CD8-positive, alpha-beta memory T cell (primary cell): ENCODE measurements at regions not wholly inside any gene's neighbourhood (a gene's known extent, or its start where the extent isn't known, plus 50 kb on each side); places are given as distances from the start of the nearest gene placed in this dataset.

Experiments
- CTCF ChIA-PET: fragments of 350-600 bp; sonication (Branson Sonifier 250); formaldehyde crosslinking; loops from one replicate; lab custom pipeline; 2021; ENCODE audit warnings: antibody characterized with exemption; lab: Charles Lee
- POLR2A ChIA-PET: fragments of 350-600 bp; sonication (Branson Sonifier 250); formaldehyde crosslinking; loops from one replicate; lab custom pipeline; 2021; ENCODE audit warnings: antibody characterized with exemption; lab: Charles Lee
- DNase-seq, 5 donors: peaks; one replicate each; pipeline versions ENCODE4 v3.0.0 to v3.0.0-alpha.2; 2020 to 2022; ENCODE audit warnings: mixed read lengths in 1 of 5
- H3K27ac ChIP-seq: one replicate; pipeline ENCODE4 v1.7.0; 2013; ENCODE audit warnings: low read depth, mild to moderate bottlenecking, low read length, moderate library complexity
- H3K27me3 ChIP-seq: 2 replicates; pipeline ENCODE4 v1.7.0; 2013; ENCODE audit warnings: low read length, mild to moderate bottlenecking; ENCODE audit not compliant: insufficient read depth, poor library complexity, severe bottlenecking
- H3K36me3 ChIP-seq: 2 replicates; pipeline ENCODE4 v1.7.0; 2013; ENCODE audit warnings: mild to moderate bottlenecking, low read length, moderate library complexity; ENCODE audit not compliant: insufficient read depth
- H3K4me1 ChIP-seq: 2 replicates; pipeline ENCODE4 v1.7.0; 2013; ENCODE audit warnings: mild to moderate bottlenecking, low read length, moderate library complexity; ENCODE audit not compliant: insufficient read depth
- H3K4me3 ChIP-seq: 2 replicates; pipeline ENCODE4 v1.7.0; 2013; ENCODE audit warnings: mild to moderate bottlenecking, low read length
- H3K9me3 ChIP-seq: 2 replicates; pipeline ENCODE4 v1.7.0; 2013; ENCODE audit warnings: mild to moderate bottlenecking, low read length
- H3K27ac Mint-ChIP-seq, 8 donors: one replicate each; pipeline ENCODE4 v1.8.0; 2020 to 2021; ENCODE audit warnings: mixed read lengths in 8 of 8, mild to moderate bottlenecking in 6 of 8, inconsistent platforms in 3 of 8, moderate library complexity in 3 of 8
- H3K27me3 Mint-ChIP-seq, 2 donors: one replicate each; pipeline ENCODE4 v1.8.0; 2020 to 2021; ENCODE audit warnings: mixed read lengths in 2 of 2, mild to moderate bottlenecking in 1 of 2, moderate library complexity in 1 of 2
- H3K36me3 Mint-ChIP-seq, 3 donors: one replicate each; pipeline ENCODE4 v1.8.0; 2020 to 2021; ENCODE audit warnings: mixed read lengths in 3 of 3, inconsistent platforms in 1 of 3, mild to moderate bottlenecking in 1 of 3
- H3K4me1 Mint-ChIP-seq, 3 donors: one replicate each; pipeline ENCODE4 v1.8.0; 2020 to 2021; ENCODE audit warnings: mixed read lengths in 3 of 3, inconsistent platforms in 1 of 3, mild to moderate bottlenecking in 1 of 3
- H3K4me3 Mint-ChIP-seq, 7 donors: one replicate each; pipeline ENCODE4 v1.8.0; 2020 to 2021; ENCODE audit warnings: mixed read lengths in 7 of 7, mild to moderate bottlenecking in 6 of 7, moderate library complexity in 4 of 7, inconsistent platforms in 2 of 7
- H3K9me3 Mint-ChIP-seq, 5 donors: one replicate each; pipeline ENCODE4 v1.8.0; 2020 to 2022; ENCODE audit warnings: mixed read lengths in 5 of 5, mild to moderate bottlenecking in 3 of 5, moderate library complexity in 2 of 5, inconsistent platforms in 1 of 5

DNA sequence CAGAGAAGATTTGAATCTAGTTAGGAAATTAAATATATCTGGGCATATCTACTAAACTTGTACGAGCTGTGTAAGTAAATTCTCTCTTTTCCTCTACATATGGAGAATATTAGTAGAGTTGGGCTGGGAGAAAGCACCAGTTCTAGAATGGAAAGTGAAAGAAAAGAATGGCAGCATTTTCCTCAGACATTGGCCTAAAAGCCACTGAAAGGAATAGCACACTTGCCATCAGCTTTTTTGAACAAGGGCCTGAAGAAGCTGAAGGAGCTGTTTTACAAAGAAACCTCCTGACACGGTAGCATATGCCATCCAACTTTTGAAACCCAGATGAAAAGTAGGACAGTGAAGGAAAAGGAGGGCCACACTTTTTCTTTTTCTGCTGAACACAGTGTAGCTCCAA, 1563.7 kb upstream of the TENM4 start:
- no peaks in the 10 kb centered on the region for H3K4me1 ChIP-seq
- no peaks in the 10 kb centered on the region for H3K36me3 ChIP-seq
- ChIA-PET POLR2A (no interaction called here), CTCF (no interaction called here)
- H3K27me3 ChIP-seq, result no peaks in the 10 kb centered on the region
- Mint-ChIP-seq H3K4me3 (no peak overlapping the region), H3K9me3 (peaks cover 0 to 17% (median 0%) of the 10 kb centered on the region in 5 donors), H3K27me3 (no peaks in the 10 kb centered on the region), H3K4me1 (no peaks in the 10 kb centered on the region), H3K36me3 (no peaks in the 10 kb centered on the region), H3K27ac (no peak overlapping the region)
- H3K27ac ChIP-seq, result no peak overlapping the region
- no peaks in the 10 kb centered on the region for H3K9me3 ChIP-seq
- DNase-seq, result no peak
- H3K4me3 ChIP-seq, result no peak overlapping the region

DNA sequence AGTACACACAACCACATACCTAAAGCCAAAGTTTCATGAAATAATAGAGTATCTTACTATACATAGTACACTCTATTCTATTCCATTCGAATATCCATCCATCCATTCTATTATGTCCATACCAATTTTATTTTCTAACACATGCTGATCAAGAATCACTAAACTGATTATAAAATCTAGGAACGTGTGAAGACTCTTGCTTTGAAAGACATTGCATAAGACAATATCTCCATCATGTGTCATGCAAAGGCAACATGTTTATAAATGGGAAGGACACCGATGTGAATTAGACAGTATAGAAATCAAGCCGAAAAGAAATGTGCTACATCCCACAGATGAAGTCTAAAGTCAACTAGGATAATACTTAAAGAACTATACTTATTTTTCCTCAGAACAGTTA, 1561.5 kb upstream of the TENM4 start:
- ChIA-PET POLR2A (no interaction called here), CTCF (no interaction called here)
- Histone ChIP-seq H3K36me3 (no peaks in the 10 kb centered on the region), H3K27me3 (no peaks in the 10 kb centered on the region), H3K4me3 (no peak overlapping the region), H3K9me3 (no peaks in the 10 kb centered on the region), H3K27ac (no peak overlapping the region), H3K4me1 (no peaks in the 10 kb centered on the region)
- Mint-ChIP-seq H3K4me3 (no peak overlapping the region), H3K27me3 (no peaks in the 10 kb centered on the region), H3K4me1 (no peaks in the 10 kb centered on the region), H3K36me3 (no peaks in the 10 kb centered on the region), H3K9me3 (peaks cover 0 to 11% (median 0%) of the 10 kb centered on the region in 5 donors), H3K27ac (no peak overlapping the region)
- DNase-seq, result no peak

DNA sequence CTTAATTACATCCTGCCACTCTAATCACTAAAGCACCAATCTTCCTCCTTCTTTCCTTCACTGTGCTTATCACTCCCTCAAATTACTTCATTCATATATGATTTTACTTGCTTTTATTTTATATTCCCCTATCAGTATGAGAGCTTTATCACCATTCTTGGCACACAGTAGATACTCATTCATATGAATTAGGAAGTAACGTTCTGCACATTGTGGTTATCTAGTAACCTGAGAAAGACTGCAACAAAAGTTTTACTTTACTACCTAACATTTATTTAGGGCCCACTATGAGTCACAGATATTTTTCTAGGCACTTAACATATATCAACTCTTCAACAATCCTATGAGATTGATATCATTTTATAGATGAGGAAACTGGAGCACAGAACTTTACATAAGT, 1559.9 kb upstream of the TENM4 start:
- POLR2A ChIA-PET, result no interaction called here
- H3K4me1 Mint-ChIP-seq, result no peaks in the 10 kb centered on the region
- DNase-seq, result no peak
- no peak overlapping the region for H3K4me3 Mint-ChIP-seq
- H3K36me3 Mint-ChIP-seq, result no peaks in the 10 kb centered on the region
- H3K9me3 Mint-ChIP-seq, result peaks cover 0 to 22% (median 0%) of the 10 kb centered on the region in 5 donors
- no peak overlapping the region for H3K27ac ChIP-seq
- H3K4me3 ChIP-seq, result no peak overlapping the region
- no peaks in the 10 kb centered on the region for H3K27me3 ChIP-seq
- no peak overlapping the region for H3K27ac Mint-ChIP-seq
- no peaks in the 10 kb centered on the region for H3K36me3 ChIP-seq
- H3K4me1 ChIP-seq, result no peaks in the 10 kb centered on the region
- H3K9me3 ChIP-seq, result no peaks in the 10 kb centered on the region
- CTCF ChIA-PET, result no interaction called here
- H3K27me3 Mint-ChIP-seq, result no peaks in the 10 kb centered on the region

DNA sequence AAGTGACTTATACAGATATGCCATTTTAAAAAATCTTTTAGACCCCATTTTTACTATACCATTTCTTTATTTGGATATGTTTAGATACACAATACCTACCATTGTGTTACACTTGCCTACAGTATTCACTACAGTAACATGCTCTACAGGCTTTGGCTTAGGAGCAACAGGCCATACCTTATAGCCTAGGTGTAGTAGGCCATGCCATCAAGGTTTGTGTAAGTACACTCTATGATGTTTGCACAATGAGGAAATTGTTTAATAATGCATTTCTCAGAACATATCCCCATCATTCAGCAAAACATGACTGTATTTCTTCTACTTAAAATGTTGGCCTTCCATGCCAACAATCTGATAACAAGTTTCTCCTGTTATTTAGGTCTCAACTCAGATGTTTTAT, 1559.5 kb upstream of the TENM4 start:
- Mint-ChIP-seq H3K4me3 (no peak overlapping the region), H3K27ac (no peak overlapping the region), H3K9me3 (peaks cover 0 to 22% (median 0%) of the 10 kb centered on the region in 5 donors), H3K27me3 (no peaks in the 10 kb centered on the region), H3K36me3 (no peaks in the 10 kb centered on the region), H3K4me1 (no peaks in the 10 kb centered on the region)
- POLR2A ChIA-PET, result no interaction called here
- Histone ChIP-seq H3K9me3 (no peaks in the 10 kb centered on the region), H3K27me3 (no peaks in the 10 kb centered on the region), H3K36me3 (no peaks in the 10 kb centered on the region), H3K4me1 (no peaks in the 10 kb centered on the region), H3K27ac (no peak overlapping the region), H3K4me3 (no peak overlapping the region)
- CTCF ChIA-PET, result no interaction called here
- no peak for DNase-seq

GRCh38 chr11:80995523-80995922, 1554.7 kb upstream of the TENM4 start:
- H3K36me3 Mint-ChIP-seq, result no peaks in the 10 kb centered on the region
- H3K4me1 ChIP-seq, result no peaks in the 10 kb centered on the region
- H3K27me3 ChIP-seq, result no peaks in the 10 kb centered on the region
- H3K27me3 Mint-ChIP-seq, result no peaks in the 10 kb centered on the region
- H3K9me3 Mint-ChIP-seq, result peaks cover 0 to 26% (median 3%) of the 10 kb centered on the region in 5 donors
- H3K27ac ChIP-seq, result no peak overlapping the region
- H3K27ac Mint-ChIP-seq, result no peak overlapping the region
- DNase-seq, result no peak
- no peaks in the 10 kb centered on the region for H3K9me3 ChIP-seq
- H3K4me1 Mint-ChIP-seq, result no peaks in the 10 kb centered on the region
- POLR2A ChIA-PET, result no interaction called here
- H3K36me3 ChIP-seq, result no peaks in the 10 kb centered on the region
- CTCF ChIA-PET, result no interaction called here
- H3K4me3 ChIP-seq, result no peak overlapping the region
- H3K4me3 Mint-ChIP-seq, result no peak overlapping the region

GRCh38 chr11:80993536-80993935, 1552.7 kb upstream of the TENM4 start:
- no peaks in the 10 kb centered on the region for H3K36me3 Mint-ChIP-seq
- no peak overlapping the region for H3K27ac ChIP-seq
- no peak overlapping the region for H3K27ac Mint-ChIP-seq
- no peaks in the 10 kb centered on the region for H3K36me3 ChIP-seq
- ChIA-PET CTCF (no interaction called here), POLR2A (no interaction called here)
- H3K4me3 Mint-ChIP-seq, result no peak overlapping the region
- peaks cover 3 to 30% (median 7%) of the 10 kb centered on the region in 5 donors for H3K9me3 Mint-ChIP-seq
- no peaks in the 10 kb centered on the region for H3K27me3 Mint-ChIP-seq
- H3K27me3 ChIP-seq, result no peaks in the 10 kb centered on the region
- DNase-seq, result no peak
- H3K9me3 ChIP-seq, result no peaks in the 10 kb centered on the region
- H3K4me1 Mint-ChIP-seq, result no peaks in the 10 kb centered on the region
- H3K4me3 ChIP-seq, result no peak overlapping the region
- no peaks in the 10 kb centered on the region for H3K4me1 ChIP-seq

- Histone ChIP-seq H3K9me3 (no peaks in the 10 kb centered on the region), H3K27ac (no peak overlapping the region), H3K36me3 (no peaks in the 10 kb centered on the region), H3K4me1 (no peaks in the 10 kb centered on the region), H3K4me3 (no peak overlapping the region), H3K27me3 (no peaks in the 10 kb centered on the region)
- H3K27me3 Mint-ChIP-seq, result no peaks in the 10 kb centered on the region
- H3K27ac Mint-ChIP-seq, result no peak overlapping the region
- no peaks in the 10 kb centered on the region for H3K36me3 Mint-ChIP-seq
- ChIA-PET POLR2A (no interaction called here), CTCF (no interaction called here)
- H3K9me3 Mint-ChIP-seq, result peaks cover 4 to 27% (median 7%) of the 10 kb centered on the region in 5 donors
- no peaks in the 10 kb centered on the region for H3K4me1 Mint-ChIP-seq
- no peak for DNase-seq
- H3K4me3 Mint-ChIP-seq, result no peak overlapping the region
These were observed 1550.1 kb upstream of the TENM4 start for GRCh38 chr11:80990885-80991284.

GRCh38 chr11:80987171-80987570, 1546.3 kb upstream of the TENM4 start:
- ChIA-PET POLR2A (no interaction called here), CTCF (no interaction called here)
- Mint-ChIP-seq H3K27ac (no peak overlapping the region), H3K4me1 (no peaks in the 10 kb centered on the region), H3K4me3 (no peak overlapping the region), H3K36me3 (no peaks in the 10 kb centered on the region), H3K27me3 (no peaks in the 10 kb centered on the region), H3K9me3 (peaks cover 4 to 30% (median 11%) of the 10 kb centered on the region in 5 donors)
- H3K27ac ChIP-seq, result no peak overlapping the region
- H3K27me3 ChIP-seq, result no peaks in the 10 kb centered on the region
- no peaks in the 10 kb centered on the region for H3K9me3 ChIP-seq
- no peaks in the 10 kb centered on the region for H3K36me3 ChIP-seq
- no peaks in the 10 kb centered on the region for H3K4me1 ChIP-seq
- DNase-seq, result no peak
- no peak overlapping the region for H3K4me3 ChIP-seq
